ENCODE measurements at regions not wholly inside any gene's neighbourhood (a gene's known extent, or its start where the extent isn't known, plus 50 kb on each side); places are given as distances from the start of the nearest gene placed in this dataset.

- TF ChIP-seq CTCF (conservative IDR thresholded peaks at IDR 0.05; ENCODE audit: low read depth, low read length) (no peak), POLR2A (IDR thresholded peaks at IDR 0.05; ENCODE audit: low read depth, low read length) (no peak)
Observed at GRCh38 chr4:186787536-186787935, 63.9 kb upstream of the FAT1 start.
